H9 (cell line): ENCODE measurements at regions not wholly inside any gene's neighbourhood (a gene's known extent, or its start where the extent isn't known, plus 50 kb on each side); places are given as distances from the start of the nearest gene placed in this dataset.

Experiments
- DNase-seq: peaks from one replicate; pipeline ENCODE4 v3.0.0-alpha.2; 2017
- H2AFZ ChIP-seq: one replicate; pipeline ENCODE4 v1.6.1; 2013; ENCODE audit warnings: mild to moderate bottlenecking, low read length, control low read depth, moderate library complexity
- H2AK5ac ChIP-seq: 2 replicates; pipeline ENCODE4 v1.6.1; 2013; ENCODE audit warnings: low read length, control low read depth, mixed read lengths; ENCODE audit not compliant: insufficient read length
- H2BK120ac ChIP-seq: one replicate; pipeline ENCODE4 v1.6.1; 2013; ENCODE audit warnings: low read depth, mild to moderate bottlenecking, low read length, control low read depth, inconsistent platforms; ENCODE audit not compliant: poor library complexity, severe bottlenecking
- H2BK12ac ChIP-seq: 2 replicates; pipeline ENCODE4 v1.6.1; 2013; ENCODE audit warnings: low read length, control low read depth, mixed read lengths, low read depth; ENCODE audit not compliant: insufficient read length
- H2BK15ac ChIP-seq: 2 replicates; pipeline ENCODE4 v1.6.1; 2013; ENCODE audit warnings: low read depth, low read length, control low read depth
- H2BK20ac ChIP-seq: one replicate; pipeline ENCODE4 v1.6.1; 2013; ENCODE audit warnings: low read depth, mild to moderate bottlenecking, low read length, control low read depth, inconsistent platforms; ENCODE audit not compliant: poor library complexity, severe bottlenecking
- H2BK5ac ChIP-seq: 2 replicates; pipeline ENCODE4 v1.6.1; 2013; ENCODE audit warnings: low read length, control low read depth, mixed read lengths; ENCODE audit not compliant: insufficient read length
- H3K14ac ChIP-seq: 2 replicates; pipeline ENCODE4 v1.6.1; 2013; ENCODE audit warnings: low read length, control low read depth; ENCODE audit not compliant: insufficient read depth
- H3K18ac ChIP-seq: 2 replicates; pipeline ENCODE4 v1.6.1; 2013; ENCODE audit warnings: low read depth, mild to moderate bottlenecking, mixed read lengths, low read length, control low read depth; ENCODE audit not compliant: insufficient read length
- H3K23ac ChIP-seq: 2 replicates; pipeline ENCODE4 v1.6.1; 2013; ENCODE audit warnings: low read length, control low read depth, mixed read lengths, low read depth; ENCODE audit not compliant: insufficient read length
- H3K23me2 ChIP-seq: 2 replicates; pipeline ENCODE4 v1.6.1; 2013; ENCODE audit warnings: low read depth, mild to moderate bottlenecking, mixed read lengths, low read length, control low read depth; ENCODE audit not compliant: insufficient read length, poor library complexity, severe bottlenecking
- H3K27ac ChIP-seq: 2 replicates; pipeline ENCODE4 v1.5.1; 2013; ENCODE audit warnings: low read length, control low read depth, mixed read lengths, low read depth; ENCODE audit not compliant: insufficient read length
- H3K27me3 ChIP-seq: 2 replicates; pipeline ENCODE4 v1.6.1; 2013; ENCODE audit warnings: low read length, control low read depth, inconsistent platforms; ENCODE audit not compliant: insufficient read depth
- H3K4ac ChIP-seq: 2 replicates; pipeline ENCODE4 v1.6.1; 2013; ENCODE audit warnings: low read depth, mild to moderate bottlenecking, control low read depth, inconsistent platforms, low read length, moderate library complexity
- H3K4me1 ChIP-seq: 2 replicates; pipeline ENCODE4 v1.6.1; 2013; ENCODE audit warnings: low read length, control low read depth, inconsistent platforms; ENCODE audit not compliant: insufficient read depth
- H3K4me2 ChIP-seq: 2 replicates; pipeline ENCODE4 v1.6.1; 2013; ENCODE audit warnings: low read length, control low read depth, mixed read lengths; ENCODE audit not compliant: insufficient read length, insufficient read depth
- H3K56ac ChIP-seq: 2 replicates; pipeline ENCODE4 v1.6.1; 2013; ENCODE audit warnings: low read depth, mild to moderate bottlenecking, mixed read lengths, low read length, control low read depth; ENCODE audit not compliant: insufficient read length
- H3K79me1 ChIP-seq: 2 replicates; pipeline ENCODE4 v1.6.1; 2013; ENCODE audit warnings: low read depth, mild to moderate bottlenecking, moderate library complexity, low read length, control low read depth, inconsistent platforms; ENCODE audit not compliant: insufficient read depth, poor library complexity, severe bottlenecking
- H3K79me2 ChIP-seq: 2 replicates; pipeline ENCODE4 v1.6.1; 2013; ENCODE audit warnings: low read length, control low read depth, inconsistent platforms; ENCODE audit not compliant: insufficient read depth
- H3K9ac ChIP-seq: 2 replicates; pipeline ENCODE4 v1.6.1; 2013; ENCODE audit warnings: low read length, control low read depth, mixed read lengths; ENCODE audit not compliant: insufficient read length; ENCODE audit errors: extremely low read depth
- H3K9me3 ChIP-seq: one replicate; pipeline ENCODE4 v1.6.1; 2013; ENCODE audit warnings: low read depth, low read length, inconsistent platforms; ENCODE audit not compliant: control insufficient read depth
- H3T11ph ChIP-seq: one replicate; pipeline ENCODE4 v1.6.1; 2013; ENCODE audit warnings: mild to moderate bottlenecking, low read length, control low read depth, inconsistent platforms
- H4K20me1 ChIP-seq: one replicate; pipeline ENCODE4 v1.6.1; 2013; ENCODE audit not compliant: control insufficient read depth, insufficient read length, insufficient read depth
- H4K5ac ChIP-seq: 2 replicates; pipeline ENCODE4 v1.6.1; 2013; ENCODE audit warnings: low read depth, mild to moderate bottlenecking, mixed read lengths, low read length, control low read depth; ENCODE audit not compliant: insufficient read length
- H4K8ac ChIP-seq: replicated peaks from 2 replicates; pipeline ENCODE4 v1.6.1; 2013; ENCODE audit warnings: low read length, control low read depth, mixed read lengths, low read depth; ENCODE audit not compliant: insufficient read length
- H4K91ac ChIP-seq: 2 replicates; pipeline ENCODE4 v1.6.1; 2013; ENCODE audit warnings: low read depth, mild to moderate bottlenecking, moderate library complexity, mixed read lengths, low read length, control low read depth; ENCODE audit not compliant: insufficient read length
- H3K27ac Mint-ChIP-seq, 3 experiments: 2 replicates in 2 of 3; 3 replicates in 1 of 3; pipeline ENCODE4 v1.8.0; 2020 to 2021; ENCODE audit warnings: mixed read lengths in 3 of 3, mild to moderate bottlenecking in 1 of 3, moderate library complexity in 1 of 3
- H3K27me3 Mint-ChIP-seq: 2 replicates; pipeline ENCODE4 v1.8.0; 2021; ENCODE audit warnings: low read depth, mild to moderate bottlenecking, moderate library complexity, mixed read lengths
- H3K36me3 Mint-ChIP-seq, 3 experiments: 2 replicates in 2 of 3; 3 replicates in 1 of 3; pipeline ENCODE4 v1.8.0; 2020 to 2021; ENCODE audit warnings: low read depth in 3 of 3, mixed read lengths in 3 of 3; ENCODE audit not compliant: insufficient read depth in 1 of 3
- H3K4me1 Mint-ChIP-seq, 2 experiments: 2 replicates each; pipeline ENCODE4 v1.8.0; 2020; ENCODE audit warnings: mixed read lengths in 2 of 2
- H3K4me3 Mint-ChIP-seq, 2 experiments: 2 replicates in 1 of 2; 3 replicates in 1 of 2; pipeline ENCODE4 v1.8.0; 2020 to 2021; ENCODE audit warnings: mild to moderate bottlenecking in 2 of 2, mixed read lengths in 2 of 2, moderate library complexity in 1 of 2
- H3K9me3 Mint-ChIP-seq, 2 experiments: 2 replicates in 1 of 2; 3 replicates in 1 of 2; pipeline ENCODE4 v1.8.0; 2020; ENCODE audit warnings: mild to moderate bottlenecking in 2 of 2, mixed read lengths in 2 of 2, moderate library complexity in 1 of 2
- WGBS: extraction: QIAGEN DNeasy Blood & Tissue Kit; methylation state at CpG from one replicate; pipeline ENCODE4 v1.1.7; 2013; ENCODE audit warnings: missing lambda C conversion rate, low lambda C conversion rate, mixed read lengths; ENCODE audit not compliant: insufficient read length; ENCODE audit errors: extremely low coverage; 5-methylcytosine and 5-hydroxymethylcytosine counted together
- TF ChIP-seq, protein P1 (sequence below): fragments of 200-600 bp; sonication (generic); conservative IDR thresholded peaks from 3 replicates; pipeline ENCODE4 v1.8.0; 2021; ENCODE audit warnings: antibody characterized with exemption, mild to moderate bottlenecking

- no peak overlapping the region for H4K91ac ChIP-seq
- H3K27me3 ChIP-seq: no peaks in the 10 kb centered on the region
- TF ChIP-seq, protein P1, sequence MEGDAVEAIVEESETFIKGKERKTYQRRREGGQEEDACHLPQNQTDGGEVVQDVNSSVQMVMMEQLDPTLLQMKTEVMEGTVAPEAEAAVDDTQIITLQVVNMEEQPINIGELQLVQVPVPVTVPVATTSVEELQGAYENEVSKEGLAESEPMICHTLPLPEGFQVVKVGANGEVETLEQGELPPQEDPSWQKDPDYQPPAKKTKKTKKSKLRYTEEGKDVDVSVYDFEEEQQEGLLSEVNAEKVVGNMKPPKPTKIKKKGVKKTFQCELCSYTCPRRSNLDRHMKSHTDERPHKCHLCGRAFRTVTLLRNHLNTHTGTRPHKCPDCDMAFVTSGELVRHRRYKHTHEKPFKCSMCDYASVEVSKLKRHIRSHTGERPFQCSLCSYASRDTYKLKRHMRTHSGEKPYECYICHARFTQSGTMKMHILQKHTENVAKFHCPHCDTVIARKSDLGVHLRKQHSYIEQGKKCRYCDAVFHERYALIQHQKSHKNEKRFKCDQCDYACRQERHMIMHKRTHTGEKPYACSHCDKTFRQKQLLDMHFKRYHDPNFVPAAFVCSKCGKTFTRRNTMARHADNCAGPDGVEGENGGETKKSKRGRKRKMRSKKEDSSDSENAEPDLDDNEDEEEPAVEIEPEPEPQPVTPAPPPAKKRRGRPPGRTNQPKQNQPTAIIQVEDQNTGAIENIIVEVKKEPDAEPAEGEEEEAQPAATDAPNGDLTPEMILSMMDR: no peak
- no peak overlapping the region for H3T11ph ChIP-seq
- DNase-seq: no peak
- no peaks in the 10 kb centered on the region for H3K4me1 Mint-ChIP-seq
- no peak overlapping the region for H2BK120ac ChIP-seq
- H3K79me1 ChIP-seq: no peaks in the 10 kb centered on the region
- no peak overlapping the region for H3K18ac ChIP-seq
- H3K56ac ChIP-seq: no peak overlapping the region
- H2BK5ac ChIP-seq: no peak overlapping the region
- H4K20me1 ChIP-seq: no peaks in the 10 kb centered on the region
- no peak overlapping the region for H2AFZ ChIP-seq
- no peaks in the 10 kb centered on the region for H3K79me2 ChIP-seq
- H3K4me2 ChIP-seq: no peak overlapping the region
- no peaks in the 10 kb centered on the region for H3K23me2 ChIP-seq
- no peak overlapping the region for H3K4ac ChIP-seq
- no peak overlapping the region for H4K8ac ChIP-seq
- WGBS: no CpG with 5 or more reads among the region's 3 CpGs
- H2BK20ac ChIP-seq: no peak overlapping the region
- no peak overlapping the region for H3K4me3 Mint-ChIP-seq
- H2BK15ac ChIP-seq: no peak overlapping the region
- no peak overlapping the region for H3K27ac Mint-ChIP-seq
- no peak overlapping the region for H2AK5ac ChIP-seq
- no peak overlapping the region for H3K23ac ChIP-seq
- H2BK12ac ChIP-seq: no peak overlapping the region
- no peak overlapping the region for H4K5ac ChIP-seq
- peaks cover 16% of the 10 kb centered on the region for H3K27me3 Mint-ChIP-seq
- H3K9ac ChIP-seq: no peak overlapping the region
- H3K4me1 ChIP-seq: no peaks in the 10 kb centered on the region
- peaks cover 4% of the 10 kb centered on the region for H3K9me3 ChIP-seq
- H3K9me3 Mint-ChIP-seq: peaks cover 54 to 59% of the 10 kb centered on the region in 2 experiments
- no peak overlapping the region for H3K14ac ChIP-seq
- no peak overlapping the region for H3K27ac ChIP-seq
- peaks cover 15 to 40% (median 29%) of the 10 kb centered on the region in 3 experiments; a peak in 6 of 7 replicates for H3K36me3 Mint-ChIP-seq
These were observed 902.5 kb upstream of the ZNF722 start for GRCh38 chr7:63096141-63096540.
